ENCODE measurements at regions not wholly inside any gene's neighbourhood (a gene's known extent, or its start where the extent isn't known, plus 50 kb on each side); places are given as distances from the start of the nearest gene placed in this dataset.

GRCh38 chrX:138485767-138486166 is 225.8 kb downstream of the FGF13 start:
- TF ChIP-seq RCOR1 (conservative IDR thresholded peaks at IDR 0.05; ENCODE audit: low read depth, low read length) (no peak), ESRRA (IDR thresholded peaks at IDR 0.05; ENCODE audit: low read length) (no peak), CTCF (IDR thresholded peaks at IDR 0.05 in 2 of 3, conservative IDR thresholded peaks at IDR 0.05 in 1 of 3; ENCODE audit: control insufficient read depth in 2 of 3, extremely low read depth in 1 of 3, insufficient read depth in 1 of 3, low read depth in 3 of 3, low read length in 3 of 3) (no peak), ZNF207 (IDR thresholded peaks at IDR 0.05; ENCODE audit: borderline replicate concordance) (no peak), EZH2 (IDR thresholded peaks at IDR 0.05; ENCODE audit: borderline replicate concordance, control insufficient read depth, low read depth, low read length) (no peak), NFIC (IDR thresholded peaks at IDR 0.05; ENCODE audit: low read depth, low read length) (no peak), REST (IDR thresholded peaks at IDR 0.05; ENCODE audit: low read depth, low read length) (no peak)
